HG02642 (cell line): ENCODE measurements at regions not wholly inside any gene's neighbourhood (a gene's known extent, or its start where the extent isn't known, plus 50 kb on each side); places are given as distances from the start of the nearest gene placed in this dataset.

Experiments used
- ATAC-seq: cut with Tn5 transposase; IDR thresholded peaks from one replicate; pipeline ENCODE4 v1.9.1; 2021; ENCODE audit warnings: mild to moderate bottlenecking; ENCODE audit not compliant: unreplicated experiment, poor library complexity

GRCh38 chr1:172969611-172970010 is 81.1 kb downstream of the TNFSF18 start:
- no peak for ATAC-seq

GRCh38 chr1:172970186-172970585 is 80.6 kb downstream of the TNFSF18 start:
- ATAC-seq, result no peak

- ATAC-seq, result no peak
Observed at GRCh38 chr1:172971241-172971640, 79.5 kb downstream of the TNFSF18 start.

GRCh38 chr1:172972258-172972657 is 78.5 kb downstream of the TNFSF18 start:
- ATAC-seq, result no peak

GRCh38 chr1:172973424-172973823 is 77.3 kb downstream of the TNFSF18 start:
- no peak for ATAC-seq

- ATAC-seq, result no peak
Observed at GRCh38 chr1:172976222-172977041, 74.3 kb downstream of the TNFSF18 start.

GRCh38 chr1:172977296-172978017 is 73.3 kb downstream of the TNFSF18 start:
- no peak for ATAC-seq

- no peak for ATAC-seq
Observed at GRCh38 chr1:172978595-172978994, 72.1 kb downstream of the TNFSF18 start.

- ATAC-seq, result no peak
Observed at GRCh38 chr1:172979828-172980227, 70.9 kb downstream of the TNFSF18 start.

- ATAC-seq, result no peak
Observed at GRCh38 chr1:172980456-172980855, 70.3 kb downstream of the TNFSF18 start.

- ATAC-seq, result no peak
Observed at GRCh38 chr1:172980971-172981370, 69.8 kb downstream of the TNFSF18 start.
